K562 (cell line): ENCODE measurements at regions not wholly inside any gene's neighbourhood (a gene's known extent, or its start where the extent isn't known, plus 50 kb on each side); places are given as distances from the start of the nearest gene placed in this dataset.

Experiments
- ATAC-seq: fragments of 200-7000 bp; cut with Tn5 transposase; 3 replicates; pipeline ENCODE4 v1.9.1; 2020; ENCODE audit warnings: moderate library complexity
- BruUV-seq: library from RNA; stranded (reverse); fragments of 400-500 nt; replicated peaks from 2 replicates; lab custom pipeline; 2021; lab: Mats Ljungman, UMichigan
- CTCF ChIA-PET: fragments of 300-600 bp; formaldehyde crosslinking; extraction: SDS; loops from one replicate; lab custom pipeline; 2021; ENCODE audit warnings: low intra/inter-chr PET ratio; lab: Yijun Ruan, JAX
- POLR2A ChIA-PET: fragments of 300-600, 350-650 bp; sonication (Branson Sonifier 250); formaldehyde crosslinking; extraction: SDS; loops from one replicate; lab custom pipeline; 2021; ENCODE audit warnings: antibody characterized with exemption, inconsistent platforms; lab: Yijun Ruan, JAX
- DNase-seq, 4 experiments: peaks; one replicate each; pipeline versions ENCODE4 v3.0.0 to v3.0.0-alpha.2; 2011 to 2018; ENCODE audit warnings: low spot score in 3 of 4, mixed read lengths in 3 of 4; ENCODE audit errors: extremely low read depth in 1 of 4
- FAIRE-seq: peaks from 2 replicates; lab custom pipeline; 2011; peaks lifted over from hg19 to GRCh38; lab: Jason Lieb, UNC
- H2AFZ ChIP-seq: 2 replicates; pipeline ENCODE4 v1.6.0; 2011; ENCODE audit warnings: low read depth, low read length, control low read depth, inconsistent platforms
- H3K27ac ChIP-seq: fragments of 200-600 bp; 3 replicates; pipeline ENCODE4 v1.8.0; 2011; ENCODE audit warnings: low read depth, mild to moderate bottlenecking, control low read depth, inconsistent platforms, low read length, moderate library complexity, mixed read lengths; ENCODE audit errors: extremely low read depth
- H3K27me3 ChIP-seq, 2 experiments: fragments of 300-600 bp in 1 of 2; 2 replicates in 1 of 2; 3 replicates in 1 of 2; pipeline versions ENCODE4 v1.6.0 to v1.8.0; 2011; ENCODE audit warnings: inconsistent platforms in 2 of 2, low read length in 2 of 2, mild to moderate bottlenecking in 1 of 2, mixed read lengths in 1 of 2, moderate library complexity in 1 of 2; ENCODE audit not compliant: control insufficient read depth in 2 of 2, insufficient read depth in 2 of 2
- H3K36me3 ChIP-seq: fragments of 300-600 bp; 3 replicates; pipeline ENCODE4 v1.8.0; 2011; ENCODE audit warnings: mild to moderate bottlenecking, low read length, inconsistent platforms; ENCODE audit not compliant: control insufficient read depth, insufficient read depth
- H3K4me1 ChIP-seq, 2 experiments: fragments of 200-600 bp in 1 of 2; replicated peaks in 1 of 2; 2 replicates in 1 of 2; 3 replicates in 1 of 2; pipeline versions ENCODE4 v1.5.1 to v1.8.0; 2011; ENCODE audit warnings: inconsistent platforms in 2 of 2, low read length in 2 of 2, mild to moderate bottlenecking in 1 of 2, mixed read lengths in 1 of 2, moderate library complexity in 1 of 2; ENCODE audit not compliant: control insufficient read depth in 2 of 2, insufficient read depth in 2 of 2
- H3K4me2 ChIP-seq: 2 replicates; pipeline ENCODE4 v1.6.1; 2011; ENCODE audit warnings: low read length, control low read depth, inconsistent platforms, mixed read lengths; ENCODE audit not compliant: insufficient read depth
- H3K4me3 ChIP-seq: fragments of 200-600 bp; sonication (generic), shearing (Covaris generic); 2 replicates; pipeline ENCODE4 v1.5.1; 2016; ENCODE audit warnings: control low read depth, inconsistent platforms
- H3K79me2 ChIP-seq: fragments of 200-600 bp; 3 replicates; pipeline ENCODE4 v1.8.0; 2011; ENCODE audit warnings: low read length, inconsistent platforms; ENCODE audit not compliant: control insufficient read depth, insufficient read depth
- H3K9ac ChIP-seq, 2 experiments: 2 replicates each; pipeline versions ENCODE4 v1.6.0 to v1.6.1; 2011; ENCODE audit warnings: low read depth in 2 of 2, low read length in 2 of 2, control low read depth in 1 of 2, inconsistent platforms in 1 of 2, mild to moderate bottlenecking in 1 of 2, mixed read lengths in 1 of 2; ENCODE audit not compliant: insufficient read depth in 1 of 2
- H3K9me1 ChIP-seq: one replicate; pipeline ENCODE4 v1.6.0; 2011; ENCODE audit warnings: inconsistent platforms, mild to moderate bottlenecking, low read length, moderate library complexity; ENCODE audit not compliant: control insufficient read depth, insufficient read depth
- H3K9me3 ChIP-seq: replicated peaks from 2 replicates; pipeline ENCODE4 v1.5.1; 2011; ENCODE audit warnings: low read depth, low read length, inconsistent platforms; ENCODE audit not compliant: control insufficient read depth, insufficient read depth
- H4K20me1 ChIP-seq: replicated peaks from 2 replicates; pipeline ENCODE4 v1.6.1; 2011; ENCODE audit warnings: low read length, inconsistent platforms, mixed read lengths; ENCODE audit not compliant: control insufficient read depth, insufficient read depth
- ARID3A ChIP-seq: IDR thresholded peaks from 2 replicates; pipeline ENCODE4 v1.6.1; 2012; ENCODE audit warnings: low read depth, low read length, improper control_type of control experiment, borderline replicate concordance
- CEBPB ChIP-seq: fragments of 450-650 bp; IDR thresholded peaks from 2 replicates; pipeline ENCODE4 v1.6.1; 2016; ENCODE audit warnings: missing genetic modification characterization, missing compliant biosample characterization
- FUS ChIP-seq: fragments of 200-400 bp; formaldehyde crosslinking; optimal IDR thresholded peaks from 2 replicates; pipeline ENCODE3; 2017; ENCODE audit warnings: low read depth, low read length
- KDM4B ChIP-seq, 2 experiments: fragments of 450-650 bp in 1 of 2; sonication (generic) in 1 of 2; IDR thresholded peaks; 2 replicates each; pipeline ENCODE4 v1.6.1; 2016 to 2017; ENCODE audit warnings: borderline replicate concordance in 2 of 2, antibody characterized with exemption in 1 of 2, low read depth in 1 of 2, mild to moderate bottlenecking in 1 of 2
- MAFG ChIP-seq: fragments of 450-650 bp; conservative IDR thresholded peaks from 2 replicates; pipeline ENCODE4 v1.6.1; 2016; ENCODE audit warnings: missing genetic modification characterization, missing compliant biosample characterization
- NRF1 ChIP-seq, 2 experiments: fragments of 450-650 bp; IDR thresholded peaks in 1 of 2; conservative IDR thresholded peaks in 1 of 2; 2 replicates each; pipeline ENCODE4 v1.6.1; 2014; ENCODE audit warnings: mild to moderate bottlenecking in 2 of 2
- TCF3 ChIP-seq: sonication (generic); formaldehyde crosslinking; IDR thresholded peaks from 2 replicates; pipeline ENCODE4 v1.4.0; 2020; ENCODE audit warnings: mild to moderate bottlenecking, missing genetic modification reagents
- TSC22D4 ChIP-seq: fragments of 450-650 bp; IDR thresholded peaks from 2 replicates; pipeline ENCODE4 v1.6.1; 2016; ENCODE audit warnings: missing genetic modification characterization, missing biosample characterization, control low read depth
- WGBS: fragments of 100-300 bp; shearing (Covaris generic); methylation state at CpG from one replicate; pipeline ENCODE4 v1.1.6; 2016; ENCODE audit warnings: low coverage, mixed read lengths; ENCODE audit not compliant: insufficient coverage; ENCODE audit errors: missing lambda C conversion rate; 5-methylcytosine and 5-hydroxymethylcytosine counted together
- in situ Hi-C: fragments of 300-500 bp; cut with MboI; formaldehyde crosslinking; loops from 4 replicates; pipeline ENCODE4 v1.15.0; 2018; ENCODE audit warnings: inconsistent platforms, mixed read lengths
- intact Hi-C: fragments of 100-400 bp; cut with micrococcal nuclease; formaldehyde crosslinking; loops from 2 replicates; pipeline ENCODE4 v1.14.2; 2022
- TF ChIP-seq, protein P1 (sequence below), 2 experiments: fragments of 450-650 bp; conservative IDR thresholded peaks; 2 replicates each; pipeline ENCODE4 v1.6.1; 2017; ENCODE audit warnings: mild to moderate bottlenecking in 2 of 2, moderate library complexity in 2 of 2
- TF ChIP-seq, protein P2 (sequence below): fragments of 250-450 bp; sonication (Bioruptor Pico); IDR thresholded peaks from 2 replicates; pipeline ENCODE4 v1.5.0; 2022; ENCODE audit warnings: mild to moderate bottlenecking
- TF ChIP-seq, protein P3 (sequence below): fragments of 200-800 bp; sonication (Bioruptor generic); IDR thresholded peaks from 2 replicates; pipeline ENCODE4 v1.6.1; 2016; ENCODE audit warnings: missing genetic modification characterization, missing compliant biosample characterization

- TF ChIP-seq, protein P1, sequence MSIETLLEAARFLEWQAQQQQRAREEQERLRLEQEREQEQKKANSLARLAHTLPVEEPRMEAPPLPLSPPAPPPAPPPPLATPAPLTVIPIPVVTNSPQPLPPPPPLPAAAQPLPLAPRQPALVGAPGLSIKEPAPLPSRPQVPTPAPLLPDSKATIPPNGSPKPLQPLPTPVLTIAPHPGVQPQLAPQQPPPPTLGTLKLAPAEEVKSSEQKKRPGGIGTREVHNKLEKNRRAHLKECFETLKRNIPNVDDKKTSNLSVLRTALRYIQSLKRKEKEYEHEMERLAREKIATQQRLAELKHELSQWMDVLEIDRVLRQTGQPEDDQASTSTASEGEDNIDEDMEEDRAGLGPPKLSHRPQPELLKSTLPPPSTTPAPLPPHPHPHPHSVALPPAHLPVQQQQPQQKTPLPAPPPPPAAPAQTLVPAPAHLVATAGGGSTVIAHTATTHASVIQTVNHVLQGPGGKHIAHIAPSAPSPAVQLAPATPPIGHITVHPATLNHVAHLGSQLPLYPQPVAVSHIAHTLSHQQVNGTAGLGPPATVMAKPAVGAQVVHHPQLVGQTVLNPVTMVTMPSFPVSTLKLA (conservative IDR thresholded peaks at IDR 0.05): no peak
- TF ChIP-seq NRF1 (conservative IDR thresholded peaks at IDR 0.05 in 1 of 2, IDR thresholded peaks at IDR 0.05 in 1 of 2) (no peak), TCF3 (no peak), CEBPB (no peak), KDM4B (IDR thresholded peaks at IDR 0.05; ENCODE audit: borderline replicate concordance in 2 of 2, low read depth in 1 of 2) (no peak)
Observed at GRCh38 chr12:38025916-38026315, 290.7 kb upstream of the ALG10B start (continued).

DNA sequence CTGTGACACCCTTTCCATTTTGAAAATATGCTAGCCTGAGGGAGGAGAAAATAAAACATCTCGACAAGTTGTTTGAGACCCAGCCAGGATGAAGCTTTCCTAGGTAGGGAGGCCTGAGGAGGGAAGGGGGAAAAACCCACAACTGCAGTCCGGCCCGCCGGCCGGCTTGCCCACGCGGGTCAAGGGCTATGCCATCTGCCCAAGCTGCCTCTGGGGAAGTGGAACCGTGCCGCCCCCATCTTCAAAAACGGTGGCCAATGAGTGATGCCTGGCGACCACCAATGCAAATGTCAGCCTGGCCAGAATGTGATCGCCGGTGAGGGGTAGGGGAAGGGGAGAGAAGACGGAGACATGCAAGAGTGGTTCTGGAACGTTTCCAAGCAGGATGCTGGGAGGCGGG, 263.5 kb upstream of the ALG10B start:
- 0% methylated on average over 7 of the region's 16 CpGs for WGBS
- no peaks in the 10 kb centered on the region for H3K27me3 ChIP-seq
- DNase-seq: no peak
- no peak overlapping the region for H3K9ac ChIP-seq
- H3K4me2 ChIP-seq: no peak overlapping the region
- in situ Hi-C loops: no loop called here
- no peaks in the 10 kb centered on the region for H4K20me1 ChIP-seq
- no peaks in the 10 kb centered on the region for H3K9me1 ChIP-seq
- no peaks in the 10 kb centered on the region for H3K36me3 ChIP-seq
- no peak overlapping the region for H3K27ac ChIP-seq
- ChIA-PET POLR2A (no interaction called here), CTCF (no interaction called here)
- no peak overlapping the region for H2AFZ ChIP-seq
- FAIRE-seq: no peak
- H3K79me2 ChIP-seq: no peaks in the 10 kb centered on the region
- no peak for ATAC-seq
- intact Hi-C loops: loop anchor here (5.0 kb wide), 1 partner anchor 264 kb away; the partner anchor contains the start of gene ALG10B
- no peaks in the 10 kb centered on the region for H3K9me3 ChIP-seq
- no peaks in the 10 kb centered on the region for H3K4me1 ChIP-seq
- no TSS peak for BruUV-seq
- no peak overlapping the region for H3K4me3 ChIP-seq
- no peak for TF ChIP-seq ARID3A
- TF ChIP-seq TSC22D4 (tag): no peak
- TF ChIP-seq, protein P2, sequence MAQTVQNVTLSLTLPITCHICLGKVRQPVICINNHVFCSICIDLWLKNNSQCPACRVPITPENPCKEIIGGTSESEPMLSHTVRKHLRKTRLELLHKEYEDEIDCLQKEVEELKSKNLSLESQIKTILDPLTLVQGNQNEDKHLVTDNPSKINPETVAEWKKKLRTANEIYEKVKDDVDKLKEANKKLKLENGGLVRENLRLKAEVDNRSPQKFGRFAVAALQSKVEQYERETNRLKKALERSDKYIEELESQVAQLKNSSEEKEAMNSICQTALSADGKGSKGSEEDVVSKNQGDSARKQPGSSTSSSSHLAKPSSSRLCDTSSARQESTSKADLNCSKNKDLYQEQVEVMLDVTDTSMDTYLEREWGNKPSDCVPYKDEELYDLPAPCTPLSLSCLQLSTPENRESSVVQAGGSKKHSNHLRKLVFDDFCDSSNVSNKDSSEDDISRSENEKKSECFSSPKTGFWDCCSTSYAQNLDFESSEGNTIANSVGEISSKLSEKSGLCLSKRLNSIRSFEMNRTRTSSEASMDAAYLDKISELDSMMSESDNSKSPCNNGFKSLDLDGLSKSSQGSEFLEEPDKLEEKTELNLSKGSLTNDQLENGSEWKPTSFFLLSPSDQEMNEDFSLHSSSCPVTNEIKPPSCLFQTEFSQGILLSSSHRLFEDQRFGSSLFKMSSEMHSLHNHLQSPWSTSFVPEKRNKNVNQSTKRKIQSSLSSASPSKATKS (CRISPR knock-in tag): no peak
- TF ChIP-seq FUS: no peak
- no peak for TF ChIP-seq MAFG
- TF ChIP-seq, protein P3, sequence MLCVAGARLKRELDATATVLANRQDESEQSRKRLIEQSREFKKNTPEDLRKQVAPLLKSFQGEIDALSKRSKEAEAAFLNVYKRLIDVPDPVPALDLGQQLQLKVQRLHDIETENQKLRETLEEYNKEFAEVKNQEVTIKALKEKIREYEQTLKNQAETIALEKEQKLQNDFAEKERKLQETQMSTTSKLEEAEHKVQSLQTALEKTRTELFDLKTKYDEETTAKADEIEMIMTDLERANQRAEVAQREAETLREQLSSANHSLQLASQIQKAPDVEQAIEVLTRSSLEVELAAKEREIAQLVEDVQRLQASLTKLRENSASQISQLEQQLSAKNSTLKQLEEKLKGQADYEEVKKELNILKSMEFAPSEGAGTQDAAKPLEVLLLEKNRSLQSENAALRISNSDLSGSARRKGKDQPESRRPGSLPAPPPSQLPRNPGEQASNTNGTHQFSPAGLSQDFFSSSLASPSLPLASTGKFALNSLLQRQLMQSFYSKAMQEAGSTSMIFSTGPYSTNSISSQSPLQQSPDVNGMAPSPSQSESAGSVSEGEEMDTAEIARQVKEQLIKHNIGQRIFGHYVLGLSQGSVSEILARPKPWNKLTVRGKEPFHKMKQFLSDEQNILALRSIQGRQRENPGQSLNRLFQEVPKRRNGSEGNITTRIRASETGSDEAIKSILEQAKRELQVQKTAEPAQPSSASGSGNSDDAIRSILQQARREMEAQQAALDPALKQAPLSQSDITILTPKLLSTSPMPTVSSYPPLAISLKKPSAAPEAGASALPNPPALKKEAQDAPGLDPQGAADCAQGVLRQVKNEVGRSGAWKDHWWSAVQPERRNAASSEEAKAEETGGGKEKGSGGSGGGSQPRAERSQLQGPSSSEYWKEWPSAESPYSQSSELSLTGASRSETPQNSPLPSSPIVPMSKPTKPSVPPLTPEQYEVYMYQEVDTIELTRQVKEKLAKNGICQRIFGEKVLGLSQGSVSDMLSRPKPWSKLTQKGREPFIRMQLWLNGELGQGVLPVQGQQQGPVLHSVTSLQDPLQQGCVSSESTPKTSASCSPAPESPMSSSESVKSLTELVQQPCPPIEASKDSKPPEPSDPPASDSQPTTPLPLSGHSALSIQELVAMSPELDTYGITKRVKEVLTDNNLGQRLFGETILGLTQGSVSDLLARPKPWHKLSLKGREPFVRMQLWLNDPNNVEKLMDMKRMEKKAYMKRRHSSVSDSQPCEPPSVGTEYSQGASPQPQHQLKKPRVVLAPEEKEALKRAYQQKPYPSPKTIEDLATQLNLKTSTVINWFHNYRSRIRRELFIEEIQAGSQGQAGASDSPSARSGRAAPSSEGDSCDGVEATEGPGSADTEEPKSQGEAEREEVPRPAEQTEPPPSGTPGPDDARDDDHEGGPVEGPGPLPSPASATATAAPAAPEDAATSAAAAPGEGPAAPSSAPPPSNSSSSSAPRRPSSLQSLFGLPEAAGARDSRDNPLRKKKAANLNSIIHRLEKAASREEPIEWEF (CRISPR knock-in tag): no peak
